ENCODE measurements at regions not wholly inside any gene's neighbourhood (a gene's known extent, or its start where the extent isn't known, plus 50 kb on each side); places are given as distances from the start of the nearest gene placed in this dataset.

- H3K27ac ChIP-seq (ENCODE audit: extremely low read length, insufficient read depth, low read length), result no peak overlapping the region
- in situ Hi-C loops (cut with HindIII; ENCODE audit: extremely low pct_ligation_motif_present, low pct_unique_long_range_greater_than_20kb), result no loop called here
Observed at GRCh38 chr14:22268875-22269274, 320.1 kb downstream of the DAD1 start.

More at GRCh38 chr14:22268875-22269274, 320.1 kb downstream of the DAD1 start:
- ATAC-seq (no peak), DNase-seq (ENCODE audit: low spot score) (no peak), FAIRE-seq (no peak)
- ChIA-PET CTCF (ENCODE audit: low intra/inter-chr PET ratio, low total read pairs) (no interaction called here), POLR2A (no interaction called here)
- Histone ChIP-seq H2AFZ (ENCODE audit: low read length) (no peak overlapping the region), H3K9ac (ENCODE audit: insufficient read depth, low read depth, low read length) (no peak overlapping the region), H3K4me2 (ENCODE audit: low read depth, low read length) (no peak overlapping the region), H3K79me2 (ENCODE audit: insufficient read depth, low read length) (no peaks in the 10 kb centered on the region), H3K36me3 (replicated peaks in 1 of 2; ENCODE audit: control insufficient read depth in 1 of 2, insufficient read depth in 2 of 2, low read length in 2 of 2) (no peaks in the 10 kb centered on the region), H4K20me1 (ENCODE audit: insufficient read depth, low read length) (no peaks in the 10 kb centered on the region), H3K27me3 (ENCODE audit: control insufficient read depth in 1 of 2, insufficient read depth in 2 of 2, low read length in 2 of 2) (peaks cover 3 to 10% of the 10 kb centered on the region in 2 experiments; a peak in 2 of 5 replicates), H3K4me1 (ENCODE audit: insufficient read depth, low read length) (no peaks in the 10 kb centered on the region), H3K9me3 (ENCODE audit: low read length) (no peaks in the 10 kb centered on the region), H3K4me3 (replicated peaks in 1 of 3; ENCODE audit: insufficient read depth in 1 of 3, low read depth in 2 of 3, low read length in 3 of 3) (no peak overlapping the region)
- no TSS peak for BruUV-seq (replicated peaks)
- WGBS (ENCODE audit: low lambda C conversion rate), result 58% methylated on average over 2 of the region's 2 CpGs
- intact Hi-C loops (cut with micrococcal nuclease; ENCODE audit: unreplicated experiment), result no loop called here
- TF ChIP-seq SALL2 (CRISPR knock-in tag; IDR thresholded peaks at IDR 0.05) (no peak), PBX2 (CRISPR knock-in tag; IDR thresholded peaks at IDR 0.05) (no peak), ZBTB44 (CRISPR knock-in tag; IDR thresholded peaks at IDR 0.05) (no peak), ZBTB20 (CRISPR knock-in tag; IDR thresholded peaks at IDR 0.05; ENCODE audit: borderline replicate concordance, low read depth) (no peak), ZNF615 (CRISPR knock-in tag; IDR thresholded peaks at IDR 0.05; ENCODE audit: borderline replicate concordance) (no peak)

All from HepG2 (cell line).